Vagina (tissue), 2 donors: ENCODE measurements at regions not wholly inside any gene's neighbourhood (a gene's known extent, or its start where the extent isn't known, plus 50 kb on each side); places are given as distances from the start of the nearest gene placed in this dataset.

Source experiments
- POLR2A ChIP-seq, 2 donors: fragments of 450-650 bp; IDR thresholded peaks; one replicate each; pipeline ENCODE4 v1.6.1; 2017; ENCODE audit warnings: antibody characterized with exemption in 2 of 2, mild to moderate bottlenecking in 2 of 2, moderate library complexity in 2 of 2
- POLR2AphosphoS5 ChIP-seq, 2 donors: sonication (generic); formaldehyde crosslinking; IDR thresholded peaks; one replicate each; pipeline ENCODE4 v1.9.0; 2017; ENCODE audit warnings: antibody characterized with exemption in 2 of 2, mild to moderate bottlenecking in 2 of 2, low read depth in 1 of 2; ENCODE audit not compliant: insufficient read depth in 1 of 2
- TF ChIP-seq, protein P1 (sequence below), 3 experiments: fragments of 450-650 bp in 2 of 3; fragments of 200-600 bp in 1 of 3; sonication (generic) in 1 of 3; IDR thresholded peaks; one replicate each; pipeline ENCODE4 v1.5.1; 2017 to 2019; ENCODE audit warnings: antibody characterized with exemption in 3 of 3, mild to moderate bottlenecking in 2 of 3, moderate library complexity in 2 of 3

DNA sequence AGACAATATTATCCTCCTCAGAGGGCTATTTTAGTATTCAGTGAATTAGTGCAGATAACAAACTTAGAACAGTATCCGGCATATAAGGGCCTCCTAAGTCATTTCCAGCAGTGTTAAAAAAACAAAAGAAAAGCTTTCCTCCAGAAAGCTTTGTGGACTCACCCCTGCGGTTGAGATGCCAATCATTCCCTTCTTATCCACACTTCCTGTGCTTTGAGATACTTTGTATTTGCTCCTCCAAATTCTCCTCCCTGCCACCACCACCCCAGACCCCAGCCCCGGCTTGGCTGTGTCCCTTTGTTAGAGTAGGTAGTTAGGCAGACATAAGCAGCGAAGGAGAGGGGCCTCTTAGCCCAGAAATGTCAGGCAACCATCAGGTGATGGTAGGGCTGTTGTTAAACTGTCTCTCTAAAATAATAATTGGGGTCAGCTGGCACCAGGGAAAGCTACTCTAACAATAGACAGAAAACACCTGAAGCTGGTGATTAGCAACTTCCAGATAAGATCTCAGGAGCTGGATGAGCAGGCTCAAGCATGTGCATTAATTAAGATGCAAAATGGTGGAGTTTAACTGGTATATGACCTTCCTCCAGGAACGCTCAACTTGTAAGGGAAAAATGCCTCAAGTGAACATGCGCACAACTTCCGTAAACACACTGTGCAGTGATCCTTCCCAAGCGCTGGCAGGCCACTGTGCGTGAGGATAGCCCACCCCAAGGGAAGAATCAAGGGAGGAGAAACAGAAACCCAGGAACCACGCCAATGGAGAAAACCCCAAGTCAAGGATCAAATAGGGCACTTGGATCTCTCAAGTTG, 152.1 kb upstream of the EEA1 start:
- TF ChIP-seq, protein P1, sequence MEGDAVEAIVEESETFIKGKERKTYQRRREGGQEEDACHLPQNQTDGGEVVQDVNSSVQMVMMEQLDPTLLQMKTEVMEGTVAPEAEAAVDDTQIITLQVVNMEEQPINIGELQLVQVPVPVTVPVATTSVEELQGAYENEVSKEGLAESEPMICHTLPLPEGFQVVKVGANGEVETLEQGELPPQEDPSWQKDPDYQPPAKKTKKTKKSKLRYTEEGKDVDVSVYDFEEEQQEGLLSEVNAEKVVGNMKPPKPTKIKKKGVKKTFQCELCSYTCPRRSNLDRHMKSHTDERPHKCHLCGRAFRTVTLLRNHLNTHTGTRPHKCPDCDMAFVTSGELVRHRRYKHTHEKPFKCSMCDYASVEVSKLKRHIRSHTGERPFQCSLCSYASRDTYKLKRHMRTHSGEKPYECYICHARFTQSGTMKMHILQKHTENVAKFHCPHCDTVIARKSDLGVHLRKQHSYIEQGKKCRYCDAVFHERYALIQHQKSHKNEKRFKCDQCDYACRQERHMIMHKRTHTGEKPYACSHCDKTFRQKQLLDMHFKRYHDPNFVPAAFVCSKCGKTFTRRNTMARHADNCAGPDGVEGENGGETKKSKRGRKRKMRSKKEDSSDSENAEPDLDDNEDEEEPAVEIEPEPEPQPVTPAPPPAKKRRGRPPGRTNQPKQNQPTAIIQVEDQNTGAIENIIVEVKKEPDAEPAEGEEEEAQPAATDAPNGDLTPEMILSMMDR (IDR thresholded peaks at IDR 0.05), result no peak
- TF ChIP-seq POLR2A (IDR thresholded peaks at IDR 0.05) (no peak), POLR2AphosphoS5 (IDR thresholded peaks at IDR 0.05; ENCODE audit: insufficient read depth in 1 of 2, low read depth in 1 of 2) (no peak)
